Activated T-cell treated with anti-CD3 and anti-CD28 coated beads, Interleukin-2, amount 50 U/mL, for 48 hours (primary cell): ENCODE measurements at regions not wholly inside any gene's neighbourhood (a gene's known extent, or its start where the extent isn't known, plus 50 kb on each side); places are given as distances from the start of the nearest gene placed in this dataset.
"Not testable (repeated sequence)": the region's sequence is repeated elsewhere in the genome, so short reads cannot be mapped to it uniquely, and the experiment has no call there.

ENCODE experiments used
- DNase-seq, 2 experiments: peaks; one replicate each; pipeline ENCODE4 v3.0.0-alpha.2; 2020

DNA sequence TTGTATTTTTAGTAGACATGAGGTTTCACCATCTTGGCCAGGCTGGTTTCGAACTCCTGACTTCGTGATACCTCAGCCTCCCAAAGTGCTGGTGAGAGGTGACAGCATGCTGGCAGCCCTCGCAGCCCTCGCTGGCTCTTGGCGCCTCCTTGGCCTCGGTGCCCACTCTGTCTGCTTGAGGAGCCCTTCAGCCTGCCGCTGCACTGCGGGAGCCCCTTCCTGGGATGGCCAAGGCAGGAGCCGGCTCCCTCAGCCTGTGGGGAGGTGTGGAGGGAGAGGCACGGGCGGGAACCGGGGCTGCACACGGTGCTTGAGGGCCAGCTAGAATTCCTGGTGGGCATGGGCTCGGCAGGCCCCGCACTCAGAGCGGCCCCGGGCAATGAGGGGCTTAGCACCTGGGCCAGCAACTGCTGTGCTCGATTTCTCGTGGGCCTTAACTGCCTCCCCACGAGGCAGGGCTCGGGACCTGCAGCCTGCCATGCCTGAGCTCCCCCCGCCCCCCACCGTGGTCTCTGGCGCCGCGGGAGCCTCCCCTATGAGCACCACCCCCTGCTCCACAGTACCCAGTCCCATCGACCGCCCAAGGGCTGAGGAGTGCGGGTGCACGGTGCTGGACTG is 96.5 kb upstream of the RHOBTB1 start:
- DNase-seq, result no peak

DNA sequence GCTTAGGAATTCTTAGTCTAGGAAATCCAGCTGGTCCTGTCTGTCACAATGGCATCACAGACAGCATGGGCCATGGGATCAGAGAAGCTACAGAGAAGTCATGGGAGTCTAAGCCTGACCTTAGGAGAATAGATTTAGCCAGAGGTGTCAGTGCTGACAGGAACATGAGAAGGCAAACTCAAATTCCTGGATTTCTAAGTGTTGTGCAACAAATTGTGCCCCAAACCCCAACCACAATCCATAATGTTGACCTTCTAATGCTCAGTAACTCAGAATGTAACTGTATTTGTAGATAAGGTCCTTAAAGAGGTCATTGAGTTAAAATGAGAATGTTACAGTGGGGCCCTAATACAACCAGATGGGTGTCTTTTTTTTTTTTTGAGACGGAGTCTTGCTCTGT is 95.9 kb upstream of the RHOBTB1 start:
- DNase-seq, result no peak

DNA sequence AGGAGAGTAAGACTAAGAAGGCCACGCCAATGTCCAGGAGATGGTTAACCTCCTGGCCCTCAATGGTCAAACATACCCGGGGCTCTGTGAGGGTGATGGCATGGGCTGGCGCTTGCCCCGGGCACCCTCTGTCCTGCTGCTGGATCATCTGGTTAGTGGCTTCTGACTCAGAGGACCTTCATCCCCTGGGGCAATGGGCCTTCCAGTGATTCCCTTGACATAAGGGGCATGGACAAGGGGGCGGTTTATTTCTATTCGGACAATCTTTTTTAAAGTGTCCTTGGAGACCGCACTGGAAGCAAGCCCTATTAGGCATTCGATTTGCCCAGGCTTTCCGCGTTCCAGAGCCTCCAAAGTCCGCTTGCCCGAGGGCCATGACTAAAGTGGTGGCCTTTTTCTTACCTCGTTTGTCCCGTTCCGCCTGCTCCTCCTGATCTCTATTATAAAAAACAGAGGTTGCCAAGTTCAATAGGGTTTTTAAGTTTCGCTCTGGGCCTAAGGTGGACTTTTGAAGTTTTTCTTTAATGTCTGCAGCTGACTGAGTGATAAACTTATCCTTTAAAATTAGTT is 93.4 kb upstream of the RHOBTB1 start:
- not testable (repeated sequence) for DNase-seq

DNA sequence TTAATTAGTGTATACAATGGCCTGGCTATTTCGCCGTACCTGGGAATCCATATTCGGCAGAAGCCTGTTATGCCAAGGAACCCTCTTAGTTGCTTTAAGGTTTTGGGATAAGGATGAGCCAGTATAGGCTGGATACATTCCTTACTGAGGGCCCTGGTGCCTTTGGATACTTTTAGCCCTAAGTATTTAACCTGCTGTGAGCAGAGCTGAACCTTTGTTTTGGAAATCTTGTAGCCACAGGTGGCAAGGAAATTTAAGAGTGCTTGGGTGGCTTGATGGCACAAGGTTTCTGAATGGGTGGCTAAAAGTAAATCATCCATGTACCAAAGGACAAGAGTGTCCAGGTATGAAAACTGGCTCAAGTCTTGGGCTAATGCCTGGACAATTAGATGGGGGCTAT is 92.2 kb upstream of the RHOBTB1 start:
- not testable (repeated sequence) for DNase-seq

DNA sequence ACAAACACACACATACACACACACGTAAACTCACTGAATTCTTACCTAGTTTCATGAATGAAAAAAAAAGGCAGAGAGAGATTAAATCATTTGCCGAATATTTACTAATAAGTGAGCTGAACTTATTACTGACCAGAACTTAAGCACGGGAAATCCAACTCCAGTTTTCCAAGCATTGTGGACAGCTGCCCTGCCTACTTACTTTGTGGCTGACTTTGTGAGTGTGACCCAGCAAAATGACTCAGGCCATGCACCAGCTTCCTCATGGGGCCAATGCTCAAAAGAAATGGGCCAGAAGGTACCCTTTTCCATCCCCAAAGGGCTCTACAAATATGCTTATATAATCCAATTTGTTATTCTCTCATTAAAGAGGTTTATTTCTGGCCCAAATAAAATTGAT is 87.4 kb upstream of the RHOBTB1 start:
- DNase-seq, result no peak

DNA sequence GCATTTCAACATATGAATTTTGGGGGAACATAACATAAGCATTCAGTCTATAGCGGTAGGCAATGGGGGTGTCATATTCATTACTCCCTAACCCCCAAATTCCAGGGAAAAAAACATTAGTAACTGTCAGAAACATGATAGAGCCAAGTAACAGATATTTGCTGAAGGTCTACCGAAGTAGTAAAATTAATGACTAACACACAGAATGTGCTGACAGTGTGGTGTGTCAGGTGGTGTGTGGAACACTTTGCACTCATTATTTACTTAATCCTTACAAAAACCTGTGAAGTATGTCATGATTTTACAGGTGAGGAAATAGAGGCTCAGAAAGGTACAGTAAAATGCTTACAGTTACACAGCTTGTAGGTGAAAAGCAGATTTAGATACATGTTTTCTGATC is 85.4 kb upstream of the RHOBTB1 start:
- DNase-seq, result no peak

DNA sequence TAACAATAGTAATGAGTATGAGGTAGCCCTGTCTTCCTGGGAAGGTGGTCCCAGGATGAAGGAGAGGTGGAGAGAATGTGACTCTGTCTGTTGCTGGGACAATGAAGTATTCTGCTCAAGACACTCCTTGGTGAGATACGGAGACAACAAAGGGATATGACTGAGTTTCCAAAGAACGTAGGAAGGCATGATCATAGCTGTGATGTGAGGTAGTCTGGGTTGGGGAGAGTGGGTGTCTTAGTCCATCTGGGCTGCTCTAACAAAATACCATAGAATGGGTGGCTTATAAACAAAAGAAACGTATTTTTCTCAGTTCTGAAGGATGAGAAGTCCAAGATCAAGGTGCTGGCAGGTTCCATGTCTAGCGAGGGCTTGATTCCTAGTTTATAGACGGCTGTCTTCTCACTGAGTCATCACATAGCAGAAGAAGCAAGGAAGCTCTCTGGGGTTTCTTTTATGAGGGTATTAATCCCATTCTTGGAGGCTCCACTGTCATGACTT is 84.9 kb upstream of the RHOBTB1 start:
- DNase-seq, result no peak

DNA sequence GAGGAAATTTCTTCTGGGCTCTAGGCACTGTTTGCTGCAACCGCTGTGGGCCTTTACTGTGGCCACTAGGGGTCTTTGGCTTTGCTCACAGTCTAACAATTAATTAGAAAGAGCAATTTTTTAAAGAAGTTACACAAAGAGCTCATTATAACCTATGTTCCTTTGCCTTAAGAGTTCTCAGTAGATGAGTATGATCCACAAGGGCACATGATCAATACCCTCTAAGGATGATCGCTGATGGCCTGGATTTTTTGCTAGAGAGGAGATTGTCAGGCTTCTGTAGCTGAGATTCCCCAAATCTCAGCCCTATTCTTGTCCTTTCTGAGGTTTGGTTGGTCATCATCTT is 80.8 kb upstream of the RHOBTB1 start:
- DNase-seq, result no peak

DNA sequence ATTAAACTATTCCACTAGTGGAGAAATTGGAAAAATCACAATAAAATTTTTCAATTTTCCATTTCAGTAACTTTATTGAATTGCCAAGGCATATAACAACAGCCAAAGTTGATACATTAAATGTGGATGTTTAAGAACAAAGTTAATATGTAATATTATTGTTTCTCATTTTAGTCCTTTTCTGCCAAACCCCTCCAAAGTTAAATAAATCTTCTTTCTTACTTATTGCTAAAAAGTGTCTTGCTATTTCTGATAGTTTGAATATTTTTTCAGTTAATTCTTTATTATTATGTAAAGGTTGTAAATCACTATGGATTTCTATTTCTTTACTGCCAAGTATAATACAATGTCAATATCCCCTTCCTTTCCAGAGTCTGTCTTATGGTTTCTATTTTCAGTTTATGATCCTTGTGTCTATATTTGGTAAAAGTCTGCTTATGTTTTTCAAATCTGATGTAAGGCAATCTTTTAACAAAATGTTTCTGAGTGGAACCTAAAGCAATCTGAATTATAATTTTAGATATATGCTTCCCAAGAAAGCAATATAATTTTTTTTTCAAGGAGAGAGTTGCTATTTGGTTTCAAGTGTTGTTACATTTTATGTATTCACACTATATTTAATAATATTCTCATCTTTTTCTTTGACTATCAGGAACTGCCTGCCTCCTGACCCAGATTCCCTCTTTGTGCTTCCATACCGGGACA is 80.3 kb upstream of the RHOBTB1 start:
- no peak for DNase-seq

DNA sequence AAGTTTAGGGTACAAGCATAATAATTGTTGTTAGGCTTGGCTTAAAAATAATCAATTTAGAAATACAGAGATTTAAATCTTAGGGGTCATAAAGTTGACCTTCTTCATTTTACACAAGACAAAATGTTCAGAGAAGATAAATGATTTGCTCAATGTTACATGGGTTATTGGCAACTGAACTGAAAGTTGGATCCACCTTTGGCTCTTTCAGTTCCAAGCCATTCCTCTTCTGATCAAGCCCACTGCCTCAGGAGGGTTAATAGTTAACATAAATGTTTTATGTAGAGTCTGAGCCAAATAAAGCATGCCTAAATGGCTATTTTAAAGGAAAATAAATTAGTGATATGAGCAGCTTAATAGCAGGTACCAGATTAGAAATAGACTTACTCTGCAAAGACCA is 79.1 kb upstream of the RHOBTB1 start:
- DNase-seq, result no peak

DNA sequence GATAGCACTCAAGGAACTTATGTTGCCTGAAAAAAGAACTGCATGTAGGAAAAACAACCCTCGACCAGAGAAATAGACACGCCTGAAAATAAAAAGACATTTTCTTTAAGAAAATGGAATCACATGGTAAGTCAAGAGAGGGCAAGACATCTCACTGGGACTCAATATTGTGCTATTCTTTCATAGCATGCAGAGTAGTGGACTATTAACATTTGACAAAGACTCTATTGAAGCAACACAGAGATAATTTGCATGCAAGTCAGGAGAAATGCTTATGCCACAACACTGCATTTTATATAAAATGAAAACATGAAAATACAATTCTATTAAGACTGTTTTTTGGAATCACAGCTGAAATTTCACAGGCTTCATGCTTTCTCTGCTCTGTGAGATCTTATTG is 77.9 kb upstream of the RHOBTB1 start:
- no peak for DNase-seq

DNA sequence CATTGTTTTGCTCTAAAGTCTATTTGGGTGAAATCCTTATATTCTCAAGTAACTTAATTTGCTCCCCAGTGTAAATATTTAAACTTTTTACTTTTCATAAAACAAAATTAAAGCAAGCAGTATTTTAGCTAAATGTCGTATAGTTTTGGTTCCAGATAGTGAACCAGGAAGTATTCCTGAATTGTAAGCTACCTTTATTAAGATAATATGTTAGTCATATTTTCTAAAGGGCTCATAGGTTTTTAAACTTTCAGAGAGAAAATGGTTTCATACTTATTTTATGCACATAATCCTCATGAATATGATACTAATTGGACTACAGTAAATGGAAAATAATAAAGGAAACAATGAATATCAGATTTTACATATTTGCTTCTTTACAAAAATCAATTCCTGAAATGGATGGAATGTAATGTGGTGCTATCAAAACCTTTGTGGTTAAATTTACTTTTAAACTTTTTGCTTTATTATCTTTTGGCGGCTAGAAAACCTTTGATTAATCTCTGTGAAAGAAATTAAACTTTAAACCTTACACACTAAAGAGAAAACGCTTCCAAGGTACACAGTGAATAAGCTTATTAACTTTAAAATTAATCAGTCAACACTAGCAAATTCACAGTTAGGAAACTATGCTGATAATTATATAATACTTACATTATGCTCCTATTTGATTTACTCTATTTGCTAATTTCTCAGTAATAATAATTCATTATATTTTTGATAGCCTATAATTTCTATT is 76.6 kb upstream of the RHOBTB1 start:
- DNase-seq, result no peak

DNA sequence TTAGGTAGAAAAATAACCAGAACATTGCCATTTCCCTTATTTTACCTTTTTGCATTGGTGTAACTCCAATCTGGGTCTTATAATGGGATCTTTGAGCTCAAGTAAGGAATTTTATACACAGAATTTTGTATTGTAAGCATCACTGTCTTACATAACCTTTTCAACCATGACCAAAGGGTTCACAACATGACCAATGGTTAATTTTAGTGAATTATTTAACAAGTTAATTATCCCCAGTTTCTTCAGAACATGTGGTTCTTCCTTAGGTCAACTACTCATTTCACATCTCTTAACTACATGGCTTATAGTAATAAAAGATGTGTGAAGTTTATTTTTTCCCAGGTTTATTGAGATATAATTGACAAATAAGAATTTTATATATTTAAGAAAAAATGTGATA is 74.2 kb upstream of the RHOBTB1 start:
- no peak for DNase-seq

DNA sequence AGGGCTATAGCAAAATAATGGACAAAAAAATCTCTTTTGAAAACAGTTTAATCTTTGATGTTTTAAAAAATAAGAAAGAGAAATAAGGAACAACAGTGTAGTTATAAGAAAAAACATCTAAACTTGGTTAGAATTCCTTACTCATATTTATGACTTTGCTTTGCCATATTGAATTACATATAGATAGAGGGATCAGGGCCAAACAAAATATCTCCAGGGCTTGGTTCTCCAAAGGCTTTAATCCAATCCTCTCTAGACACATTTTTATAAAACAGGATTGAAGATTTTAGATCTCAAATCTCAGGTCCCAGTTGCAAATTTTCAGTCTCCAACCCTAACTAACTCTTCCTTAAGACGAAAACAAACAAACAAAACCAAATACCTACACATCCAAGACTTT is 72.6 kb upstream of the RHOBTB1 start:
- DNase-seq, result no peak

DNA sequence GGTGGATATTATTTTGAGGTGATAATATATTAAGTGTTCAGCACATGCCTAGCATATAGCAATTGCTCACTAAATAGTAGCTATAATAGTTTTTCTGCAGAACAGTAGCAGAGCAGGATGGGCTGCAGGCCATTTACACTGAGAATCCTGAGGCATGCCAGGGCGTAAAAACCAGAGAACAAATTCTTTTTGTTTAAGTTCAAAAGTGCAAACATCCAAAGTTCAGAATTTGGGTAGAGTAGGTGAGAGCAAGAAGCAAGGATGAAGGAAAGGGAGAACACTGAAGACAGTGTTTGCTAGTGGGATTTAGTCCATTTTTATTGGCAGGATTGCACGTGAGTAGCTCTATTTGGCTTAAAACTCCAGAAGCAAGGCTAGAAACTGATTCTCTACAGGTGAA is 72.0 kb upstream of the RHOBTB1 start:
- no peak for DNase-seq

DNA sequence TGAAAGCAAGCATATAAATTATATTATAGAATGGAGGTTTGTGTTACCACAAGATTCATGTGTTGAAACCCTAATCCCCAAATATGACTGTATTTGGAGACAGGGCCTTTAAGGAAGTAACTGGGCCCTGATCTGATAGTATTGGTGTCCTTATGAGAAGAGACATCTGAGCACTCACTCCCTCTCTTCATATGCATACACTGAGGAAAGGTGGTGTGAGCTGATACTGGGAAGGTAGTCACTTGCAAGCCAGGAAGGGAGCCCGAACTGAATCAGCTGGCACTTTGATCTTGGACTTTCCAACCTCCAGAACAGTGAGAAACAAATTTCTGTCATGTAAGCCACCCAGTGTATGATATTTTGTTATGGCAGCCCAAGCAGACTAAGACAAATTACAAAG is 66.9 kb upstream of the RHOBTB1 start:
- DNase-seq, result no peak

DNA sequence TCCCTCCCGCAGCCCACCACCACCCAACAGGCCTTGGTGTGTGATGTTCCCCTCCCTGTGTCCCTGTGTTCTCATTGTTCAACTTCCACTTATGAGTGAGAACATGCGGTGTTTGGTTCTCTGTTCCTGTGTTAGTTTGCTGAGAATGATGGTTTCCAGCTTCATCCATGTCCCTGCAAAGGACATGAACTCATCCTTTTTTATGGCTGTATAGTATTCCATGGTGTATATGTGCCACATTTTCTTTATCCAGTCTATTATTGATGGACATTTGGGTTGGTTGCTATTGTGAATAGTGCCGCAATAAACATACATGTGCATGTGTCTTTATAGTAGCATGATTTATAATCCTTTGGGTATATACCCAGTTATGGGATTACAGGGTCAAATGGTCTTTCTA is 59.1 kb upstream of the RHOBTB1 start:
- not testable (repeated sequence) for DNase-seq

DNA sequence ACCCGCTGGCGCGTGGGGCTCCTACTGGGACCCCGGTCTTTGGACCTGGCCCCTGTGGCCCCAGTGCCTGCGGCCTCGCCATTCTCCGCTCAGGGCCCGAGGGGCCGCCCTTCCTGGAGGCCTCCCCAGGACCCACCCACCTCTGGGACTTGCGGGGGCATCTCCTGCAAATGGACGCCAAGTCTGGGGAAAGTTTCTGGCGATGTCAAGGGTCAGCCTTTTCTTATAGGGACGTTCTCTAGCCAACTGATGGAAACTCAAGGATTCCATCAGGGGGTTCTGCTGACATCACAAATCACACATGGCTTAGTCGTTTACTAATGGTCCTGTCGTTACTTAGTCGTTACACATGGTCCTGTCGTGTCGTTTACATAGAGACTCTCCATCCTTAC is 57.7 kb upstream of the RHOBTB1 start:
- no peak for DNase-seq

DNA sequence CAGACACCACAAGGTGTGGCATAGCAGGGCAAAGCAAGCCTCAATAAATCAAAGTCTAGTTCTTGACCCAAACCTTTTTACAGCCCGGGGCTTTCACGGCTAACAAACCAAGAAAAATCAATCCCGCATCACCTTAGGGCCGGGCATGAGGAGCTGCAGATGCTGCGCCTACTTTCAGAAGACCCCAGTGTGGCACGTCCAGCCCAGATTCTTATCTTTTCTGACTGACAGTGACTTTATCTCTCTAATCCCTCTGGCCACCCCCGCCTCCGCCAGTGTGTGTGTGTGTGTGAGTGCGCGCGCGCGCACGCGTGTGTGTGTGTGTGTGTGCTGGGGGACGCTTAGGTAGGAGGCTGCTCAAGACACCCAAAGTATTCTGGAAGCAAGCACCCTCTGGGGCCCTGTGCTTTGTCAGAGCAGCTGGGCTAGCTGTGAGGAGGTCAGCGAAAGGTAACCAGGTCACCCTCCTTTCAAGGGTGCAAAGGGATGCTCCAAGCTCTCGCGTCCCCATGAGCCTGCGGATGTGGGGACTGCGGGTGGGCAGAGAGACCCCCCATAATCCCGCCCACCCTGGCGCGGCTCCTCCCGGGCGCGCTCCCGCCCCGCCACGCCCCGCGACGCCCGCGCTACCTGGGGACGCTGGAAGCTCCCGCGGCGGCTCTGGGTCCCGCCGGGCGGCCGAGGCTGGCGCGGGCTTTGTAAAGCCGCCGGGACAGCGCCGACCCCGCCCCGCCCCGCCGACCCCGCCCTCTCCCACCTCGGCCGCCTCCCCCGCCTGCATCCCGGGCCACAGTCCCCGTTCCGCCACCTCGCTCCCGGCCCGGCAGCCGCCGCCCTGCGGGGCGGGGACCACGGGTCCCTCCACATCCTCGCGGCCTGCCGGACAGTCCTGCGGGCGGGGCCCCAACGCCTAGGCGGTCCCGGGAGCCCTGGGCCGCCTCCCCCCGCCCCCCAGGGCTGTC is 57.1 kb upstream of the RHOBTB1 start:
- DNase-seq, result peak; percentile 21 to 29

DNA sequence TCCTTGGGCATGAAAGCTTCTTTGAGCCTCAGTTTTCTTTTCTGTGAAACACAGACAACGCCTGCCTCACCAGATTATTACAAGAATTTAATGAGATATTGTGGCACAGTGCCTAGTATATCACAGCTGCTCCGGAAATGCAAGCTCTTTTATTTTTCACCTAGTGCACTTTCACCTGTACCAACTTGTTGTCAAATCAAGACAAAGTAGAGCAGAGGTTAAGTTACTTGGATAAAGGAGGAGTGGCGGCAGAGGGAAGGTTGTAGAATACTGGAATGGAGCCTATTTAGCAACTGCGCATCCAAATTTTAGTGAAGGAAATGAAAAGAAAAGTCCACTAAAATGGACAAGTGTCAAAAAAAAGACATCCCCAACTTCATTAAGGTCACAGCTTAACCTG is 54.9 kb upstream of the RHOBTB1 start:
- no peak for DNase-seq

DNA sequence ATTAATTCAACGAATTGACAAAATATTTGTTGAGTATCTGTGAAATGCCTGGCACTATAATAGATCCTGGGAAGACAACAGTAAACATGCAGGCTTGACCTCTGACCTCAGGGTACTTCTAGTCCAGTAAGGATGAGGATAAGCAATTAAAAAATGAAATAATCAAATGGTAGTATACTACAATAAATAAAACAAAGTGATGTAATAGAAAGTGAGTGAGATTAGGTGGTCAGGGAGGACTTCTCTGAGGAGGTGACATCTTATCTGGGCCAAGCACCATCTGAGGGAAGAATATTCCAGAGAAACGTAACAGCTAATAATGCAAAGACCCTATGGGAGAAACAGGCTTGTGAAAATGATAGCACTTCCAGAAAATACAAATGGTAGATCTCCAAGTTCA is 50.1 kb upstream of the RHOBTB1 start:
- no peak for DNase-seq
